DND-41 (cell line): ENCODE measurements at regions not wholly inside any gene's neighbourhood (a gene's known extent, or its start where the extent isn't known, plus 50 kb on each side); places are given as distances from the start of the nearest gene placed in this dataset.

Experiments used
- CTCF ChIP-seq: IDR thresholded peaks from 2 replicates; pipeline ENCODE4 v1.5.1; 2012; ENCODE audit warnings: borderline replicate concordance, low read length, moderate library complexity, mild to moderate bottlenecking; ENCODE audit not compliant: poor library complexity, severe bottlenecking; ENCODE audit errors: extremely low read depth
- EZH2 ChIP-seq: IDR thresholded peaks from 3 replicates; pipeline ENCODE4 v1.6.1; 2012; ENCODE audit warnings: borderline replicate concordance, low read depth, mild to moderate bottlenecking, moderate library complexity, low read length, inconsistent platforms; ENCODE audit not compliant: severe bottlenecking

- TF ChIP-seq CTCF (no peak), EZH2 (no peak)
Measured at GRCh38 chr3:61311044-61311443, 59.8 kb upstream of the FHIT start.
